GM12864 (cell line): ENCODE measurements at regions not wholly inside any gene's neighbourhood (a gene's known extent, or its start where the extent isn't known, plus 50 kb on each side); places are given as distances from the start of the nearest gene placed in this dataset.

Experiments used
- DNase-seq: peaks from one replicate; pipeline ENCODE4 v3.0.0-alpha.2; 2011; ENCODE audit warnings: low read depth
- H3K4me3 ChIP-seq: 2 replicates; pipeline ENCODE4 v1.5.1; 2011; ENCODE audit warnings: mild to moderate bottlenecking, low read depth, low read length, control low read depth
- TF ChIP-seq, protein P1 (sequence below): IDR thresholded peaks from 2 replicates; pipeline ENCODE4 v1.5.1; 2011; ENCODE audit warnings: low read depth, mild to moderate bottlenecking, moderate library complexity, low read length, control low read depth, inconsistent platforms; ENCODE audit errors: missing control alignments

DNA sequence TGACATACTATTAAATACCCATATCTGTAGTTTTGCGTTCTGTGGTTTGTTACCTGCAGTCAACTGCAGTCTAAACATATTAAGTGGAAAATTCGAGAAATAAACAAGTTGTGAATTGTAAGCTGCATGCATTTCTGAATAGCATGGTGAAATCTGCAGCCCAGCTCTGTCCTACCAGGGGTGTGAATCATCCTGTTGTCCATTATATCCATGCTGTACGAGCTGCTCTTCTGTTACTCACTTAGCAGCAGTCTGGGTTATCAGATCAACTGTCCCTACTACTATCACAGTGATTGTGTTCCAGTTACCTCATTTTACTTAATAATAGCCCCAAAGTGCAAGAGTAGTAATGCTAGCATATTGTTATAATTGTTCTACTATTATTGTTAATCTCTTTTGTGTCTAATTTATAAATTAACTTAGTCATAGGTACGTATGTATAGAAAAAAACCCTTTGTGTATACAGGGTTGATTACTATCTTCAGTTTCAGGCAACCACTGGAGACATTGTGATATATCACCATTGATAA is 173.7 kb upstream of the FAT4 start:
- no peak overlapping the region for H3K4me3 ChIP-seq
- DNase-seq = no peak
- TF ChIP-seq, protein P1, sequence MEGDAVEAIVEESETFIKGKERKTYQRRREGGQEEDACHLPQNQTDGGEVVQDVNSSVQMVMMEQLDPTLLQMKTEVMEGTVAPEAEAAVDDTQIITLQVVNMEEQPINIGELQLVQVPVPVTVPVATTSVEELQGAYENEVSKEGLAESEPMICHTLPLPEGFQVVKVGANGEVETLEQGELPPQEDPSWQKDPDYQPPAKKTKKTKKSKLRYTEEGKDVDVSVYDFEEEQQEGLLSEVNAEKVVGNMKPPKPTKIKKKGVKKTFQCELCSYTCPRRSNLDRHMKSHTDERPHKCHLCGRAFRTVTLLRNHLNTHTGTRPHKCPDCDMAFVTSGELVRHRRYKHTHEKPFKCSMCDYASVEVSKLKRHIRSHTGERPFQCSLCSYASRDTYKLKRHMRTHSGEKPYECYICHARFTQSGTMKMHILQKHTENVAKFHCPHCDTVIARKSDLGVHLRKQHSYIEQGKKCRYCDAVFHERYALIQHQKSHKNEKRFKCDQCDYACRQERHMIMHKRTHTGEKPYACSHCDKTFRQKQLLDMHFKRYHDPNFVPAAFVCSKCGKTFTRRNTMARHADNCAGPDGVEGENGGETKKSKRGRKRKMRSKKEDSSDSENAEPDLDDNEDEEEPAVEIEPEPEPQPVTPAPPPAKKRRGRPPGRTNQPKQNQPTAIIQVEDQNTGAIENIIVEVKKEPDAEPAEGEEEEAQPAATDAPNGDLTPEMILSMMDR = no peak

DNA sequence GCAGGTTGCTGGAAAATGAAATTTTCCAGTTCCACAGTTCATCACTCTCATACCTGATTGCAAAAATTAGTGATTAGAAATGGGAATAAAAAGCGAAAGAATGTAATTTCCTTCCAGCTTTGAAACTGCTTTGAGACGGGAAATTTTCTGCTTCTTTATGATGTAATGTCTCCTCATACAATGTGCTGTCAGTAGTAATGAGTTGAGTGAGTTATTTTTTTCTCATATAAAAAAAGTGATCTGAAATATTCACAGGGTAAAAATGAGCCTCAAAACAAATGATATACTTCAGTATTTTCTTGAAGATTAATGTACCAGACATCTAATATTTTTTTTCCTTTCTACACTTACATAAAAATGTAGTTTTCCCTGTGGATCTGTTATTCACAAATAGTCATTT is 179.1 kb upstream of the FAT4 start:
- H3K4me3 ChIP-seq = no peak overlapping the region
- no peak for DNase-seq
- TF ChIP-seq, protein P1 = no peak

DNA sequence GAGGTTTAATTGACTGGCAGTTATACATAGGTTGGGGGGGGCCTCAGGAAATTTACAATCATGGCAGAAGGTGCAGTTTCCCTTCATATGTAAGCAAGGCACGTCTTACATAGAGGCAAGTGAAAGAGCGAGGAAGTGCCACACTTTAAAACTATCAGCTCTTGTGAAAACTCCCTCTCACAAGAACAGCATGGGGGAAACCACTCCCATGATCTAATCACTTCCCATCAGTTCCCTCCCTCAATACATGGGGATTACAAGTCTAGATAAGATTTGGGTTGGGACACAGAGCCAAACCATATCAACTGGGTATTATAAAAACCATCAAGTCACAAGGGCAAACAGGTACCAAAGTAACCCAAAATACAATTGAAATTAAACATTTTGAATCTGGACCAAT is 182.0 kb upstream of the FAT4 start:
- H3K4me3 ChIP-seq = no peak overlapping the region
- TF ChIP-seq, protein P1 = no peak
- no peak for DNase-seq

DNA sequence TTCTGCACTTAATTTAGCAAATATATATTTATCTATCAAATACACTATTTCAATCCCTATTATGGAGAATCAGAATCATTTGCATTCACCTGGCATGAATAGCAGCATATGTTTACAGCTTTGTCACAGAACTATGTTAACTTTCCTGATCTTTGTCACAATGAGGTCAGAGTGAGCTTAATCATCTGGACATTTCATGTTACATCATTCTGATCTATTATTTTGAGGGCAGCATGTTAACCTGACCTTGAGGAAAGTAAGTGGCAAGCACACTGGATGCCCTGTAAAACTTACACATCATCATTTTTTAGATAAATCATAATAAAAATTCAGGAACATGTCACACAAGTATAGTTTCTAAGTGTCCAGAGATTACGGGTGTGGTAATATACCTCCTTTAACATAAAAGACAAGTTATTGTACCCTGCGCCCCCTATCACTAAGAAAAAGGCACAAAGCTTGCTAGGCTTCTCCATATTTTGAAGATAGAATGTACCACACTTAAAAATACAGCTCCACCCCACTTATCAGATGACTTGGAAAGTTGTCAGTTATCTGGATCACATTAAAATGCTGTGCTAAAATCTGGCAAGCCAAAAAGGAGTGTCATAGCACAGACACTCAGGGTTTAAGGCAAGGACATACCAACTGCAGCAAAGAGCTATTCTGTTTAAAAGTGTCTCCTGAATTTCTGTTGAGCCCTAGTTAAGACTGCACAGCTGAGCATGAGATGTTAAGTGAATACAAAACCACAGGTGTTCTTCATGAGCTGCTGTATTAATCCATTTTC is 182.7 kb upstream of the FAT4 start:
- TF ChIP-seq, protein P1 = no peak
- no peak overlapping the region for H3K4me3 ChIP-seq
- DNase-seq = no peak

DNA sequence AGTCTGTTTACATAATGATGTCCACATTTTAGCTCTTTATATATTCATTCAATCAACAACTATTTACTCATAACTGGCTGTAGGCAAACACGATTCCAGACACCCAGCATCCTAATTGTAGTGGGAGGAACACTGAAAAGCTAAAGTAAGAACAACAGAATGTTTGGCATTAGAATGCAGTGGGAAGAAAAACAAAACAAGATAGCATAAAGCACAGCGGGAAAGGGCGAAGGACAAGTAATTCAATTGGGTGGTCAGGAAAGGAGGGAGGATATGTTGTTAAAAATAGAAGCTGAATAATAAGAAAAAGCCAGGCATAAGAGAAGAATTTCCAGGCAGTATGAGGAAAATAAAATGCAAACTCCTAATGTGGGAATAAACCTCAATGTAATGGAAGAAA is 189.5 kb upstream of the FAT4 start:
- TF ChIP-seq, protein P1 = no peak
- H3K4me3 ChIP-seq = no peak overlapping the region

DNA sequence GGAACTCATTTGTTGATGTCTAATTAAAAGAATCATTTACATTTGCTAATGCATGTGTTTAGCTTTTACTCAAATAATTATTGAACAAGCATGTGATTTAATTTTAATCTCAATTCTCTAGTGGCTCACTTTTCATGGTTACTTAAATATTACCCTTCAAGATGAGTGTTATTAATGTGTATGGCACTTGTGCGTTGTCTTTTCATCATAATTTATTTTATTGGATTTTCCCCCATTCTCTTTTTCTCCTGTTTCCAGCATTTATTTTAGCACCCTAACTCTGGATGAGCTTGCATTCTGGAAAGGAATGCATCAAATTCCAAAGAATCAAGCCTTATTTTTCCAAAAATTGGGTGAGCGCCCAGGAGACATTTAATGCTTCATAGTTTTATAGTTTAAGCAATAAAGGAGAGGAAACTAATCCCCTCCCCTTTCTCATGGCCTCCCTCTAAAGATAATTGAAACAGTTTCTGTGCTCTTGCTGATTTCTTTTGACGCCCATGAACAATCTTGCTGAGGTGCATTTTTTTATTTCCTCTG is 191.1 kb upstream of the FAT4 start:
- DNase-seq = no peak
- H3K4me3 ChIP-seq = no peak overlapping the region
- TF ChIP-seq, protein P1 = no peak

More for the DNA sequence above, 189.5 kb upstream of the FAT4 start:
- DNase-seq = no peak

DNA sequence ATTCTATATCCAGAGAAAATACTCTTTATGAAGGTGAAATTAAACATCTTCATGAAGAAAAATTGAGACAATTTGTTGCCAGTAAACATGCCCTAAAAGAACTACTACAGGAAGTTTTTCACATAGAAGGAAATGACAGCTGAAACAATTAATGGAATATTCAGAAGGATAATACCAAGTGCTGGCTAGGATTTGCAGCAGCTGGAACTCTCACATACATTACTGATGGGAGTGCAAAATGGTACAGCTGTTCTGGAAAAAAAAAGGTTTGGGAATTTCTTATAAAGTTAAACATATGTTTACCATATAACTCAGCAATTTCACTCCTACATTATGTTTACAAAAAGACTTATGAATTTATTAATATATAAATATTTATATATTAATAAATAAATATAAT is 193.2 kb upstream of the FAT4 start:
- TF ChIP-seq, protein P1 = no peak
- no peak for DNase-seq
- no peak overlapping the region for H3K4me3 ChIP-seq
